NCI-H226 (cell line): ENCODE measurements at regions not wholly inside any gene's neighbourhood (a gene's known extent, or its start where the extent isn't known, plus 50 kb on each side); places are given as distances from the start of the nearest gene placed in this dataset.
"Not testable (repeated sequence)": the region's sequence is repeated elsewhere in the genome, so short reads cannot be mapped to it uniquely, and the experiment has no call there.

Experiments
- DNase-seq: peaks from one replicate; pipeline ENCODE4 v3.0.0-alpha.2; 2015

DNA sequence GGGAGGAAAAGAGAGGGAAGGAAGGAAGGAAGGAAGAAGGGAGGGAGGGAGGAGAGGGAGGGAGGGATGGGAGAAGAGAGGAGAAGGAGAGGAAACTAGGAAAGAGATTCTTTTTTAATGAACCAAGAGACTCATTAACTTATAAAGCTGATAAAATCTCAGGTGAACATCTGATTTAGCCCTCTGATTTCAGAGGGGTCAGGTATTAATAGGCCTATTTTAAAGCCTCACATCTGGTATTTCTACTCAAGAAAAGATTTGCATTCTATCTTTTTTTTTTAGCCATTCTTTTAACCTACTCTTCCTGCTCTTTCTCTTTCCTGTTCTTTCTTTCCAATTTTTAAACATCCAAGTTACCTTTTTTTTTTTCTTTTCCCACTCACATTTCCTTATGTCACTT lies 103.3 kb upstream of the CPEB2 start:
- no peak for DNase-seq

- no peak for DNase-seq
Observed at GRCh38 chr4:14902342-14902741, 99.9 kb upstream of the CPEB2 start.

GRCh38 chr4:14903321-14903720 lies 99.0 kb upstream of the CPEB2 start:
- no peak for DNase-seq

- no peak for DNase-seq
Observed at GRCh38 chr4:14906805-14907204, 95.5 kb upstream of the CPEB2 start.

GRCh38 chr4:14908635-14909034 lies 93.6 kb upstream of the CPEB2 start:
- DNase-seq: peak; percentile 28

GRCh38 chr4:14910411-14910810 lies 91.9 kb upstream of the CPEB2 start:
- peak; percentile 68 for DNase-seq

DNA sequence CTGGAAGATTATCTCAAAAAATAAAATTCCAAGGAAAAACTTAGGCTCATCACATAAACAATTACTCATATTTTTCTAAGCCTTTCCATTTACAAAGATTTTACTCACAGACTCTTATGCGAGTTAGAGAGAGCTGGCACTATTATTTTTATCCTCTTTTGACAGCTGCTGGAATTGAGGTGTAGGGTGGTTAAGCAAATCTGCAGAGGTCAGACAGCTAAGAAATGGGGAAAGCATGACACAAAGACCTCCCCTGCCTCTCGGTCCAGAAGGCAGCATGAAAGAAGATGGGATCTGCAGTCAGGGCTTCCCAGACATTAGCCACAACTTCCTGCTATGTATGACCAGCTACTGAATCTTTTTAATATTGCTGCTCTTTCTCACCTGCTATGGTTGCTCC lies 89.9 kb upstream of the CPEB2 start:
- DNase-seq: no peak

DNA sequence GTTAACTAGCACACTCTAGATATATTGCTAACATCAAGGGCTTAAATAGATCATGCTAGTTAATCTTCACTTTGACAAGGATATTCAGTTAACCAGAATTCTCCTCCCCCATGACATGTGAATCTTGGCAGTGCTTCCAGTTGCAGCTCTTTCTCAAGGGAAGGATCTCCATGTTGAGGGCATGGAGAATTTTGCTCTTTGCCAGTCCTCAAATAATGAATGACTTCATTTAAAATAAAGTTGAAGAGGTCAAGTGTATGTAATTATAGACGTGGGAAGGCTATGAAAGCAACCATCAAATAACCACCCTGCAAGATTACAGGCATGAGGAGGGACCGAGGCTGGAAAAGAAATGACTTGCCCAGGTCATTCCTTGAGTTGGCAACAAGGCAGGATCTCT lies 87.3 kb upstream of the CPEB2 start:
- DNase-seq: no peak

GRCh38 chr4:14916554-14917297 lies 85.6 kb upstream of the CPEB2 start:
- peak; percentile 52 for DNase-seq

- no peak for DNase-seq
Observed at GRCh38 chr4:14917298-14917633, 85.0 kb upstream of the CPEB2 start.

- DNase-seq: no peak
Observed at GRCh38 chr4:14918336-14918735, 83.9 kb upstream of the CPEB2 start.

DNA sequence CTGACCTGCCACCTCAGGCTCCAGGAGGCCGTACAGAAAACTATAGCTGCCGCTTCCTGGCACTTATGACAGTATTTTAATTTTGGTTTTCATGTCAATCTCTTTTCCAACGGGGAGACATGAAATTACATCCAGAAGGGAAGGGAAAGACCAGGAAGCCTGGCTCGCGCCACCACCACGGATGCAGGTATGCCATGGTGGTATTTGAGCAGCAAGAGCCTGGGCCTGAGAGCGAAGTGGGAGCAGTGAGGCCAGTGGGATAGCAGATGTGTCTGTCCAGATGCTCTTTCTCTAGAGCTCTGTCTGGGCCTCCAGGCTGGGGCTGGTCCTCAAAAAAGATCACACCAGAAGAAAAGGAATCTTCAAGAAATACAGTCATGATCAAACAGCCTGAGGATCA lies 82.5 kb upstream of the CPEB2 start:
- no peak for DNase-seq

DNA sequence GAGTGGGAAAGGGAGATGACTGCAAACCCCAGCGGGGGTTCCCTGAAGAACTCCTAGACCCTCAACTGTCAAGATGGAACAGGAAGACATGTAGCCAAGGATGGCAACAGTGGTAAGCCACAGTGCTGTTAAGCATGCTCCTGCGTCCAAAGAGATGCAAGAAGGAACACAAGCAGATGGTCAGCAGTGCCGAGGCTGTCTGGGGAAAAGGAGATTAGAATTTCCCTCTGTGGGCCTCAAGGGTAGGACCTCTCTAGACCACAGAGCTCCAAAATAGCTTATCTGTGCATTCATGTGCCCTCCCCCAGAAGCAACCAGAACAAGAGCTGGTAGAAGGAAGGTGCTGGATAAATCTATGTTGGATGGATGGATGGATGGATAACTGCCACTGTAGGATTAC lies 82.0 kb upstream of the CPEB2 start:
- DNase-seq: no peak

DNA sequence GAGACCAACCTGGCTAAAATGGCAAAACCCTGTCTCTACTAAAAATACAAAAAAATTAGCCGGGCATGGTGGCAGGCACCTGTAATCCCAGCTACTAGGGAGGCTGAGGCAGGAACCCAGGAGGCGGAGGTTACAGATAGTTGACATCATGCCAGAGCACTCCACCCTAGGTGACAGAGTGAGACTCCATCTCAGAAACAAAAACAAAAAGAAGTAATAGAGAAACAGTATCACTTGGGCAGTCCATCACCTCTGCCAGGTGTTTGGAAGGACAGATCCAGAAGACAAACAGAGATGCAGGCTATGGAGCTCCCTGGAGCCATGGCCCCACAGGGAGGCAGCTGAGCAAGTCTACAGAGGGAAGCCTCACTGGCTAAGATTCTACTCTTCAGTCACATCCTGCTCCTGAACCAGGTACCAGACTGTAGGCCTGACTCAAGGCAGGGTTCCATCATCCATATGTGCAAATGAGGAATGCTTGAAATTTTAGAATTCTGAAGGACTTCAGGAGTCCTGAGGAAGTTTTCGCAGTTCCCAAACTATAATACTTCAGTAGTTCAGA lies 81.4 kb upstream of the CPEB2 start:
- no peak for DNase-seq

DNA sequence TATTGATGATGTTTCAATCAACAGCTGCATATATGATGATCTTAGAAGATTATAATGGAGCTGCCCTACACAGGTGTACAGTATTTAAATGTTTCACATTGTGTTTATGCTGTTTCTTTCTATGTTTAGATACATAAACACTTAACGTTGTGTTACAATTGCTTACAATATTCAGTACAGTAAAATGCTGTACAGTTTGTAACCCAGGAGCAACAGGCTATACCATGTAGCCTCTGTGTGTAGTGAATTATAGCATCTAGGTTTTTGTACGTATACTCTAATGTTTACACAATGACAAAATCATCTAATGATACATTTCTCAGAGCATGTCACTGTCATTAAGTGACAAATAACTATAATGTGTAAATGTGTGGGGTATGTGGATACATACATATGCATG lies 80.5 kb upstream of the CPEB2 start:
- DNase-seq: not testable (repeated sequence)

GRCh38 chr4:14924076-14924811 lies 78.0 kb upstream of the CPEB2 start:
- no peak for DNase-seq

GRCh38 chr4:14924812-14925344 lies 77.4 kb upstream of the CPEB2 start:
- DNase-seq: no peak

- no peak for DNase-seq
Observed at GRCh38 chr4:14925471-14925870, 76.8 kb upstream of the CPEB2 start.

GRCh38 chr4:14926368-14926767 lies 75.9 kb upstream of the CPEB2 start:
- DNase-seq: no peak

DNA sequence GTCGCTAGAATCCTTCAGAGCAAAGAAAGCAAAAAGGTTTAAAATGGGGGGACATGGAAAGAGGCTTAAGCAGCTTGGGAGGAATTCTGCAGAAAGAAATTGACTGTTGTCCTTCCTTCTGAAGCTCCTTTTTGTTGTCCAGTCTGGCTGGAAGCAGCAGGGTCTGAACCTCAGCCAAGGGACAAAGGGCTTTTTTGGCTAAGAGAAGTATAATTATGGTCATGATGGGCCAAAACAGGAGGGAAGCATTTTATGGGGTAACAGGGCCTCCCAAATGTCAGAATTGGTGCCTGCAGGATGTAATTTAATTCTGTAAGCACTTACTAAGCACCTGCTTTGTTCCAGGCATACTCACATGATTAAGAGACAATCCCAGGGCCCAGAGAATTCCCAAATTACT lies 74.2 kb upstream of the CPEB2 start:
- no peak for DNase-seq

GRCh38 chr4:14929669-14930068 lies 72.6 kb upstream of the CPEB2 start:
- no peak for DNase-seq

DNA sequence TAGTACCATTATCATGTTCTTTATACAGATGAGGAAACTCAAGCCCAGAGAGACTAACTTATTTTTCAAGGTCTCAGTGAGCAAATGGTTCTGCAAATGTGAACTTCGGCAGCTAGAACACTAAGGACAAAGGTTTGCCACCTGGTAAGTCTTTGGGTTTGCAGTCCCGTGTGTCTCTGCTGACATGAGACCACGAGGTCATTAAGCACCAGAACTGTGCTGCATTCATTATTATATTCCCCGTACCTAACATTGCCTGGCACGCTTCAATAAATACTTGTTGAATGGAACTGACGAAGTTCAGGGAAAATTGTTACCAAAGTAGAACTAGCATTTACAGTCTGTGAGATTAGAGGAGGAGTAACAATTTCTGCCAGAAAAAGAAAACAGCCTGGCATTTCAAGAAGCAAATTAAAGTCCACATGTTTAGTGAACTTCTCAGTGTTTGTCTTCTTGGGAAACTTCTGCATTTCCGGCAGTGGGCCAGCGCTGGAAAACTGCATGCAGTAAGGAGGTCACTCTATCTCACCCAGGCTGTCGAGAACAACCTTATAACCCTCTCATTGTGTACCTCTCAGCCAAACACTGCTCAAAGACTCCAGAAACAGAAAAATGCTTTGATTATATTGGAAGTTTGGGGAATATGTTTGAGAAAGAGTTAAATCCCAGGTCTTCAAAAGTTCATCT lies 67.4 kb upstream of the CPEB2 start:
- no peak for DNase-seq

- DNase-seq: no peak
Observed at GRCh38 chr4:14943749-14944148, 58.5 kb upstream of the CPEB2 start.

- DNase-seq: no peak
Observed at GRCh38 chr4:14952352-14952751, 49.9 kb upstream of the CPEB2 start.
